Heart right ventricle (tissue), 16 donors: ENCODE measurements at regions not wholly inside any gene's neighbourhood (a gene's known extent, or its start where the extent isn't known, plus 50 kb on each side); places are given as distances from the start of the nearest gene placed in this dataset.

ENCODE experiments used
- ATAC-seq, 8 donors: fragments of 200-7000 bp; cut with Tn5 transposase; one replicate each; pipeline ENCODE4 v1.9.1; 2020; ENCODE audit warnings: mild to moderate bottlenecking in 8 of 8, moderate library complexity in 8 of 8, moderate number of reproducible peaks in 1 of 8
- DNase-seq, 2 donors: peaks; one replicate each; pipeline ENCODE4 v3.0.0-alpha.2; 2020
- H3K27ac ChIP-seq, 10 donors: fragments of 200-600 bp; sonication (generic) in 2 of 10; one replicate each; pipeline versions ENCODE4 v1.5.0 to v1.8.0; 2020 to 2022; ENCODE audit warnings: mild to moderate bottlenecking in 3 of 10
- H3K27me3 ChIP-seq, 7 donors: fragments of 200-600 bp; one replicate each; pipeline ENCODE4 v1.8.0; 2021 to 2022; ENCODE audit warnings: mild to moderate bottlenecking in 2 of 7
- H3K36me3 ChIP-seq, 9 donors: fragments of 200-600 bp; sonication (generic) in 1 of 9; one replicate each; pipeline versions ENCODE4 v1.5.0 to v1.8.0; 2020 to 2022; ENCODE audit warnings: mild to moderate bottlenecking in 2 of 9
- H3K4me1 ChIP-seq, 9 donors: fragments of 200-600 bp; sonication (generic) in 1 of 9; one replicate each; pipeline versions ENCODE4 v1.5.0 to v1.8.0; 2020 to 2022; ENCODE audit warnings: mild to moderate bottlenecking in 4 of 9
- H3K4me3 ChIP-seq, 10 donors: fragments of 200-600 bp; sonication (generic) in 2 of 10; one replicate each; pipeline versions ENCODE4 v1.5.0 to v1.8.0; 2020 to 2022; ENCODE audit warnings: mild to moderate bottlenecking in 7 of 10, moderate library complexity in 2 of 10
- H3K9me3 ChIP-seq, 11 donors: fragments of 200-600 bp in 10 of 11; sonication (generic) in 2 of 11; one replicate each; pipeline versions ENCODE4 v1.5.0 to v1.8.0; 2013 to 2022; ENCODE audit warnings: mild to moderate bottlenecking in 2 of 11, control low read depth in 1 of 11, moderate library complexity in 1 of 11
- CTCF ChIP-seq, 9 donors: fragments of 200-600 bp; sonication (generic) in 2 of 9; IDR thresholded peaks; one replicate each; pipeline versions ENCODE4 v1.5.0 to v1.8.0; 2021 to 2022; ENCODE audit warnings: antibody characterized with exemption in 9 of 9, mild to moderate bottlenecking in 5 of 9, moderate library complexity in 1 of 9
- WGBS, 2 donors: extraction: QIAGEN DNeasy Blood & Tissue Kit; methylation state at CpG; one replicate each; pipeline ENCODE4 v1.1.7; 2013; ENCODE audit warnings: inconsistent platforms in 1 of 2; 5-methylcytosine and 5-hydroxymethylcytosine counted together
- intact Hi-C, 10 donors: fragments of 100-400 bp; cut with DNase I; formaldehyde crosslinking; loops; one replicate each; pipeline versions ENCODE4 v1.11.1 to v1.14.2; 2022
- donor health status: Arrhythmogenic right ventricular cardiomyopathy.
- donor health status: ischemic (EF 13 %, LVEDD 7.1; RV severe dilation, severe dysfunction).
- donor health status: healthy with polysubstance abuse.
- donor health status: DM: no; HTN: yes; CAD: no.
- donor health status: DM: no; HTN: no; CAD: no.
- donor health status: ischemic (EF 25% LVEDD 6.9; RV normal size, moderate dysfunction).
- donor health status: ischemic (EF 25% LVEDD 5.7; RV mildly dilated, moderate dysfunction).
- donor health status: healthy.
- donor health status: DM: yes; HTN: yes; CAD: no.
- donor health status: Ischemic cardiomyopathy.
- donor health status: ischemic (EF 35%, LVEDD 5.7; RV mildly dilated, moderate dysfunction).
- donor health status: nonischemic (EF 11% LVEDD 7.7; RV severe dilation, severe dysfunction).
- donor health status: DM: yes; HTN: yes; CAD: no.
- donor health status: PGD.
- donor health status: ischemic (EF 29% LVEDD 5.4; RV normal size, mild dysfunction).
- donor health status: nonischemic (EF 23%, LVEDD 6.1; RV moderate dilation, normal function).

GRCh38 chr13:107881362-107881761 lies 334.0 kb downstream of the LIG4 start:
- H3K4me3 ChIP-seq: no peak overlapping the region
- TF ChIP-seq CTCF (IDR thresholded peaks at IDR 0.05): no peak
- peaks cover 0 to 13% (median 0%) of the 10 kb centered on the region in 11 donors for H3K9me3 ChIP-seq
- H3K27me3 ChIP-seq: peaks cover 0 to 1% (median 0%) of the 10 kb centered on the region in 7 donors
- 82 to 90% methylated on average over 3 of the region's 3 CpGs for WGBS, 2 donors
- DNase-seq: no peak
- intact Hi-C loops: no loop called here
- no peak for ATAC-seq
- no peak overlapping the region for H3K27ac ChIP-seq
- no peaks in the 10 kb centered on the region for H3K4me1 ChIP-seq
- no peaks in the 10 kb centered on the region for H3K36me3 ChIP-seq

GRCh38 chr13:107874456-107874855 lies 340.9 kb downstream of the LIG4 start:
- intact Hi-C loops: no loop called here
- no peaks in the 10 kb centered on the region for H3K36me3 ChIP-seq
- H3K27me3 ChIP-seq: peaks cover 0 to 55% (median 19%) of the 10 kb centered on the region in 7 donors
- H3K27ac ChIP-seq: no peak overlapping the region
- DNase-seq (no peak), ATAC-seq (no peak)
- peaks cover 0 to 2% (median 0%) of the 10 kb centered on the region in 11 donors for H3K9me3 ChIP-seq
- TF ChIP-seq CTCF (IDR thresholded peaks at IDR 0.05): no peak
- H3K4me3 ChIP-seq: no peak overlapping the region
- no peaks in the 10 kb centered on the region for H3K4me1 ChIP-seq
- 89 to 95% methylated on average over 3 of the region's 3 CpGs for WGBS, 2 donors

GRCh38 chr13:107873926-107874325 lies 341.4 kb downstream of the LIG4 start:
- Histone ChIP-seq H3K27me3 (peaks cover 0 to 60% (median 24%) of the 10 kb centered on the region in 7 donors), H3K27ac (no peak overlapping the region), H3K36me3 (no peaks in the 10 kb centered on the region), H3K9me3 (no peaks in the 10 kb centered on the region), H3K4me3 (no peak overlapping the region), H3K4me1 (no peaks in the 10 kb centered on the region)
- ATAC-seq (no peak), DNase-seq (no peak)
- WGBS, 2 donors: 46% methylated on average over 5 of the region's 5 CpGs
- intact Hi-C loops: no loop called here
- no peak for TF ChIP-seq CTCF (IDR thresholded peaks at IDR 0.05)

- Histone ChIP-seq H3K4me3 (no peak overlapping the region), H3K27me3 (peaks cover 5 to 81% (median 58%) of the 10 kb centered on the region in 7 donors), H3K9me3 (no peaks in the 10 kb centered on the region), H3K27ac (no peak overlapping the region), H3K4me1 (peaks cover 0 to 24% (median 15%) of the 10 kb centered on the region in 9 donors), H3K36me3 (no peaks in the 10 kb centered on the region)
- TF ChIP-seq CTCF (IDR thresholded peaks at IDR 0.05): no peak
- WGBS, 2 donors: 77 to 84% methylated on average over 4 of the region's 4 CpGs
- intact Hi-C loops: no loop called here
- ATAC-seq (no peak), DNase-seq (no peak)
These were observed 344.9 kb downstream of the LIG4 start for GRCh38 chr13:107870400-107870799.
